ENCODE measurements at regions not wholly inside any gene's neighbourhood (a gene's known extent, or its start where the extent isn't known, plus 50 kb on each side); places are given as distances from the start of the nearest gene placed in this dataset.
"Not testable (repeated sequence)": the region's sequence is repeated elsewhere in the genome, so short reads cannot be mapped to it uniquely, and the experiment has no call there.

- Histone ChIP-seq H3K36me3 (ENCODE audit: control insufficient read depth in 2 of 2, insufficient read depth in 1 of 2, low read length in 2 of 2) (no peaks in the 10 kb centered on the region), H3K4me1 (ENCODE audit: control insufficient read depth, insufficient read depth, low read length) (no peaks in the 10 kb centered on the region; the same call in 1 of the 2 replicates), H3K4me3 (ENCODE audit: low read depth, low read length) (no peak overlapping the region), H3K9me3 (ENCODE audit: control insufficient read depth, insufficient read depth, low read depth, low read length) (no peaks in the 10 kb centered on the region), H3K27ac (ENCODE audit: extremely low read depth, low read depth, low read length) (no peak overlapping the region)
- ChIA-PET CTCF (interaction anchor here (0.7 kb wide), 1 partner anchor 149 kb away, joined by 5 read pairs; no protein-coding TSS in a partner anchor), POLR2A (no interaction called here)
- TF ChIP-seq, protein P1, sequence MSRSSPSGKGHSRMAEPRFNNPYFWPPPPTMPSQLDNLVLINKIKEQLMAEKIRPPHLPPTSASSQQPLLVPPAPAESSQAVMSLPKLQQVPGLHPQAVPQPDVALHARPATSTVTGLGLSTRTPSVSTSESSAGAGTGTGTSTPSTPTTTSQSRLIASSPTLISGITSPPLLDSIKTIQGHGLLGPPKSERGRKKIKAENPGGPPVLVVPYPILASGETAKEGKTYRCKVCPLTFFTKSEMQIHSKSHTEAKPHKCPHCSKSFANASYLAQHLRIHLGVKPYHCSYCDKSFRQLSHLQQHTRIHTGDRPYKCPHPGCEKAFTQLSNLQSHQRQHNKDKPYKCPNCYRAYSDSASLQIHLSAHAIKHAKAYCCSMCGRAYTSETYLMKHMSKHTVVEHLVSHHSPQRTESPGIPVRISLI (tag by site-specific recombination; IDR thresholded peaks at IDR 0.05): no peak
- TF ChIP-seq YY1 (tag by site-specific recombination; IDR thresholded peaks at IDR 0.05): no peak
- no peak for TF ChIP-seq ZNF391 (tag by site-specific recombination; IDR thresholded peaks at IDR 0.05; ENCODE audit: borderline replicate concordance, low read depth)
- TF ChIP-seq ZNF664 (tag by site-specific recombination; IDR thresholded peaks at IDR 0.05): no peak
- TF ChIP-seq ZNF580 (tag by site-specific recombination; IDR thresholded peaks at IDR 0.05): no peak
- no peak for TF ChIP-seq CTCF (tag by site-specific recombination; IDR thresholded peaks at IDR 0.05)
- TF ChIP-seq ZNF670 (tag by site-specific recombination; IDR thresholded peaks at IDR 0.05; ENCODE audit: low read depth): no peak
- TF ChIP-seq, protein P2, sequence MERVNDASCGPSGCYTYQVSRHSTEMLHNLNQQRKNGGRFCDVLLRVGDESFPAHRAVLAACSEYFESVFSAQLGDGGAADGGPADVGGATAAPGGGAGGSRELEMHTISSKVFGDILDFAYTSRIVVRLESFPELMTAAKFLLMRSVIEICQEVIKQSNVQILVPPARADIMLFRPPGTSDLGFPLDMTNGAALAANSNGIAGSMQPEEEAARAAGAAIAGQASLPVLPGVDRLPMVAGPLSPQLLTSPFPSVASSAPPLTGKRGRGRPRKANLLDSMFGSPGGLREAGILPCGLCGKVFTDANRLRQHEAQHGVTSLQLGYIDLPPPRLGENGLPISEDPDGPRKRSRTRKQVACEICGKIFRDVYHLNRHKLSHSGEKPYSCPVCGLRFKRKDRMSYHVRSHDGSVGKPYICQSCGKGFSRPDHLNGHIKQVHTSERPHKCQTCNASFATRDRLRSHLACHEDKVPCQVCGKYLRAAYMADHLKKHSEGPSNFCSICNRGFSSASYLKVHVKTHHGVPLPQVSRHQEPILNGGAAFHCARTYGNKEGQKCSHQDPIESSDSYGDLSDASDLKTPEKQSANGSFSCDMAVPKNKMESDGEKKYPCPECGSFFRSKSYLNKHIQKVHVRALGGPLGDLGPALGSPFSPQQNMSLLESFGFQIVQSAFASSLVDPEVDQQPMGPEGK (tag by site-specific recombination; IDR thresholded peaks at IDR 0.05): no peak
- TF ChIP-seq, protein P3, sequence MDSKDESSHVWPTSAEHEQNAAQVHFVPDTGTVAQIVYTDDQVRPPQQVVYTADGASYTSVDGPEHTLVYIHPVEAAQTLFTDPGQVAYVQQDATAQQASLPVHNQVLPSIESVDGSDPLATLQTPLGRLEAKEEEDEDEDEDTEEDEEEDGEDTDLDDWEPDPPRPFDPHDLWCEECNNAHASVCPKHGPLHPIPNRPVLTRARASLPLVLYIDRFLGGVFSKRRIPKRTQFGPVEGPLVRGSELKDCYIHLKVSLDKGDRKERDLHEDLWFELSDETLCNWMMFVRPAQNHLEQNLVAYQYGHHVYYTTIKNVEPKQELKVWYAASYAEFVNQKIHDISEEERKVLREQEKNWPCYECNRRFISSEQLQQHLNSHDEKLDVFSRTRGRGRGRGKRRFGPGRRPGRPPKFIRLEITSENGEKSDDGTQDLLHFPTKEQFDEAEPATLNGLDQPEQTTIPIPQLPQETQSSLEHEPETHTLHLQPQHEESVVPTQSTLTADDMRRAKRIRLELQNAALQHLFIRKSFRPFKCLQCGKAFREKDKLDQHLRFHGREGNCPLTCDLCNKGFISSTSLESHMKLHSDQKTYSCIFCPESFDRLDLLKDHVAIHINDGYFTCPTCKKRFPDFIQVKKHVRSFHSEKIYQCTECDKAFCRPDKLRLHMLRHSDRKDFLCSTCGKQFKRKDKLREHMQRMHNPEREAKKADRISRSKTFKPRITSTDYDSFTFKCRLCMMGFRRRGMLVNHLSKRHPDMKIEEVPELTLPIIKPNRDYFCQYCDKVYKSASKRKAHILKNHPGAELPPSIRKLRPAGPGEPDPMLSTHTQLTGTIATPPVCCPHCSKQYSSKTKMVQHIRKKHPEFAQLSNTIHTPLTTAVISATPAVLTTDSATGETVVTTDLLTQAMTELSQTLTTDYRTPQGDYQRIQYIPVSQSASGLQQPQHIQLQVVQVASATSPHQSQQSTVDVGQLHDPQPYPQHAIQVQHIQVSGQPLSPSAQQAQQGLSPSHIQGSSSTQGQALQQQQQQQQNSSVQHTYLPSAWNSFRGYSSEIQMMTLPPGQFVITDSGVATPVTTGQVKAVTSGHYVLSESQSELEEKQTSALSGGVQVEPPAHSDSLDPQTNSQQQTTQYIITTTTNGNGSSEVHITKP (tag by site-specific recombination; IDR thresholded peaks at IDR 0.05): no peak
- TF ChIP-seq ZNF423 (tag by site-specific recombination; IDR thresholded peaks at IDR 0.05): no peak
- no peak for TF ChIP-seq HOXD13 (CRISPR knock-in tag; IDR thresholded peaks at IDR 0.05; ENCODE audit: borderline replicate concordance)
- TF ChIP-seq MEIS1 (CRISPR knock-in tag; IDR thresholded peaks at IDR 0.05; ENCODE audit: borderline replicate concordance): no peak
Observed at GRCh38 chr4:186846426-186846825, 122.8 kb upstream of the FAT1 start.

GRCh38 chr4:186847429-186848131, 123.9 kb upstream of the FAT1 start:
- H3K9me3 ChIP-seq (ENCODE audit: control insufficient read depth, insufficient read depth, low read depth, low read length); H3K36me3 ChIP-seq (ENCODE audit: control insufficient read depth in 2 of 2, insufficient read depth in 1 of 2, low read length in 2 of 2); H3K27ac ChIP-seq (ENCODE audit: extremely low read depth, low read depth, low read length); CTCF ChIA-PET; POLR2A ChIA-PET; H3K4me1 ChIP-seq (ENCODE audit: control insufficient read depth, insufficient read depth, low read length); H3K4me3 ChIP-seq (ENCODE audit: low read depth, low read length): not testable (repeated sequence)
- peak; percentile 48; the same call in 1 of the 2 replicates for TF ChIP-seq ZNF146 (tag by site-specific recombination; IDR thresholded peaks at IDR 0.05)

All from HEK293 (cell line).